CD4-positive, alpha-beta T cell treated with Interleukin-15 for 4 hours (primary cell): ENCODE measurements at regions not wholly inside any gene's neighbourhood (a gene's known extent, or its start where the extent isn't known, plus 50 kb on each side); places are given as distances from the start of the nearest gene placed in this dataset.
A peak's percentile ranks its signal among the peaks of the same experiment; 100 is the strongest.
"Not testable (repeated sequence)": the region's sequence is repeated elsewhere in the genome, so short reads cannot be mapped to it uniquely, and the experiment has no call there.

Experiments
- DNase-seq: peaks from one replicate; pipeline ENCODE4 v3.0.0-alpha.2; 2020; ENCODE audit warnings: low spot score

DNA sequence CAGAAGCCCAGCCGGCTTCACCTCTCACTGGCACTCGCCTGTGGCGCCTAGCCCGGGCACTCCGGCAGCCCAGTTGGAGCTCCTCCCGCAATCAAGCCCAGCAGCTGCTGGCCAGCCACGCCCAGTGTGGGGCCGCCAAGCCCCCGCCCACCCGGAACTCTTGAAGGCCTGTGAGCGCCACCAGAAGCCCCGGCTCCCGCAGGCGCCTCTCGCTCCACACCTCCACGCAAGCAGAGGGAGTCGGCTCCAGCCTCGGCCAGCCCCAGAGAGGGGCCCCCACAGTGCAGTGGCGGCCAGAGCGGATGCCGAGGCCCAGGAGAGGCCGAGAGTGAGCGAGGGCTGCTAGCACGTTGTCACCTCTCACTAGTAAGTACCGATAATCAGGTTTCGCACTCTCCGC lies 240.7 kb downstream of the TFEC start:
- DNase-seq, result no peak

- not testable (repeated sequence) for DNase-seq
Observed at GRCh38 chr7:115789473-115789872, 241.1 kb downstream of the TFEC start.

DNA sequence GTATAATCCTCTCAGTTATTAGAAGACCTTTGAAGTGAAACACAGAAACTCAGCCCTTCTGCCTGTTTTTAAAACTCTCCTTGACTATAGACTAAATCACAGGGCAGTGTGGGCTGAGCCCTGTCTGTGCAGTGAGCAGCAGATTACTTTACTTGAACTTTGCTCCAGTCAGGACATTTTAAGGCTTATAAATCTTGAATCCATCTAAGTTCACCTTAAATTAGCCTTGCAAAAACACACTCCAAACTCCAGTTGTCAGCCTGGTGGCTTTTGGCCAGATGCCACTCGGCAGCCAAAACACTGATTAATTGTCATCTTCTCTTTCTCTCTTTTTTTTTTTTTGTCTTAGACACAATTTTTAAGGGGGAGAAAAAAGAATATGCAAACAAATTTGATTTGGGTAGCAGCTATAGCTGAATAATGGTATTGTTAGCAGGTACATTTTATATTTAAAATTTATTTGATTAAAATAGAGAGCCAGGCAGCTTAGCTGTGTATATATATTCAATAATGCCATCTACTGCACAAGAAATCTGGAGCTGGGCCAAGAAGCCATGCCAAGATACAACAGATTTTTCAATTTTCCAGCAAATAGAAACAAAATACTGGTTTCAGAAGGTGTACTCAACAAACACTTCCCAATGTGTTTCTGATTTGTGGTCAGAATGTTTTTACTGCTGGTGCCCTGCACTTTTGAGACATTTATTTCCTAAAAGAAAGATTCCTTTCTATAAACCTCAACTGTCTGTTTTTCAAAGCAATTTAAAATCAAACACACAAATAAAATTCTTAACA lies 247.7 kb downstream of the TFEC start:
- DNase-seq, result no peak

- no peak for DNase-seq
Observed at GRCh38 chr7:115779561-115779960, 251.0 kb downstream of the TFEC start.

DNA sequence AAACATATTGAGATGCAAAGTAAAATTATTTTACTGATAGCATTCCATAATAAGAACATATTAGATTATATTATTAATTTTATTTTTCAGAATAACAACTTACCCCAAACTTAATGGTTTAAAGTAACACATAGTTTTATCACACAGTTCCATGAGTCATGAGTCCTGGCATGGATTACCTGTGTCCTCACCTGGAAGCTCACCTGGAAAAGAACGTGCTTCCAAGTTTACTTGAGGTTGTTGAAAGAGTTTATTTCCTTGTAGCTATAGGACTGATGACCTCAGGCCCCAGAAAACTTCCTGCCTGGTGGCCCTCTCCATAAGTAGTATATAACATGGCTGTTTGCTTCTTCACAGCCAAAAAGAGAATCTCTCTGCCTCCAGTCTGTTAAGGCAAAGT lies 254.6 kb downstream of the TFEC start:
- no peak for DNase-seq

GRCh38 chr7:115763347-115763746 lies 267.2 kb downstream of the TFEC start:
- no peak for DNase-seq

DNA sequence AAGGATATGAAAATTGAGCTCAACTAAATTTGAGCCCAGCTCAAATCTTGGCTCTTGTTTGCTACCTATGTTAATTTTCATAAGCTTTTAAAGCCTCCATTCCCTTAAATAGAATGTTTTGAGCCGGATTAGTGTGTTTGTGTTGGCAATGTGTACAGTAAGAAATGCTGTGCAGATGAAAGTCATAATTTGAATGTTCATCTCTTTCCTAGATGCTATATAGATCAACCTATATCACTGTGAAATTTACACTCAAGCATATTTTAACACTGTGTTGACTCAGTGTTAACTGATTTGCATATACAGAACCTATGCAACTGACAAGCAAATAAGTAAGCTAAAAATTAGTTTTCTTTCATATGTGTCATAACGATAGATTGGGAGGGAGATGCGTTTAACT lies 272.5 kb downstream of the TFEC start:
- no peak for DNase-seq

DNA sequence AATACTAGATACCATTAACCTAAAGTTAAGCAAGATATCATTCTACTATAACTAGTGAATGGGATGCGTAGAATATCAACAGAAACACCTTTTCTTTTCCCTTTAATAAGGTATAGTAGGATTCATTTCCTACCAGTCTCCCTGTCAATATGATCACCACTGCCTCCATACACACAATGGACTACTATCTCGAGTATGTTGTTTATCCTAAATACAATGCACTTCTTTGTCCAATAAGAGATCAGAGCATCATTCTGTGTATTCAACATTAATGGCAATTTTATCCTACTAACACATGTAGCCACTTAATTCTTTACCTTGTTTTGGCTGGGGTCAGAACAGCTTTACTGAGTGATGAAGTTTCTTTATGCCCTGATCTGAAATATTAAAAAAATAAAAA lies 276.3 kb downstream of the TFEC start:
- no peak for DNase-seq

DNA sequence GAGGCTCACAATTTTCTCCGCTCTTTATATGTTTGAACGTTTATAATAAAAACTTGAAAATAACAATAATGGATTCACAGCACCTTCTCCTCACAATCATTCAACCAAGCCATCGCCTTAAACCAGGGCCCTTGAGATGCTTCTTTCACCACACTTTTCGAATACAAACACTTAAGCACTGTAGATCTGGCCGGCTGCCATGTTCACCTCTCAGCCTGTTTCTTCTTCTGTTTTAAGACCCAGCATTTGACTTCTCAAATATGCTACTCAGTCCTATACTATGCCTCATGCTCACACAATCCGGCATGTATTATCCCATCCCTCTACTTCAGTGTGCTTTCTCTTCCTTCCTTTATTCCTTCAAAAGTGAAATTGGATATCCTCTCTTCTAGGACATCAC lies 280.6 kb downstream of the TFEC start:
- DNase-seq, result no peak

- DNase-seq, result peak; percentile 6
Observed at GRCh38 chr7:115748123-115748738, 282.3 kb downstream of the TFEC start.

- DNase-seq, result no peak
Observed at GRCh38 chr7:115747174-115747573, 283.4 kb downstream of the TFEC start.

DNA sequence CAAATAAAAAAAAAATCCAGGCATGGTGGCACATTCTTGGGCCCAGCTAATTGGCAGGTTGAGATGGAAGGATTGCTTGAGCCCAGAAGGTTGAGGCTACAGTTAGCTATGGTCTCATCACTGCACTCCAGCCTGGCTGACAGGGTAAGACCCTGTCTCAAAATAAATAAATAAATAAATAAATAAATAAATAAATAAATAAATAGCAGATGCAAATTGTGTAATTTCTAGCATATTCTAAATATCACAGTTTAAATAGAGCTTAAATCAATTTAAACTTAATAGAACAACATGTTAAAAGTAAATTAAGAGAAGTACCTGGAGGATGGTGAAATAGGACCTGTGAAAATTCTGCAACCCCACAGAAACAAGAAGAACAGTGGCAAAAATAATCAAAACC lies 290.5 kb downstream of the TFEC start:
- DNase-seq, result no peak

DNA sequence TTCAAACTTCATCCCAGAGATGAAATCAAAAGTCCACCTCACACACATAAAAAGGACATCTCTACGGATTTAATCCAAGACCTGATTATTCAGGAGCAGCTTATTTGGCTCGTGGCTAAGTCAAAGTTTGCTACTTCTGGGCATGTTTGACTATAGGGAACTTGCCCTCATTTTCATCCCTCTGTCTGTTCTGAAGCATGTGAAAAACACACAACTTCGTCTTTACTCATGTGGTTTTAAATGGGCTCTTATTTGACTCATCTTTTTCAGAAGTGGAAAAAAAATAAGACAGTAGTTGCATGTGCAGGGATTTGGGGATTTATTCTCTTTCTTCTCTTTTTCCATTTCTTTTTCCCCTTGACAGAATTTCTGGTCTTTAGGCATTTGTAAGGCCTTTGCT lies 295.9 kb downstream of the TFEC start:
- DNase-seq, result no peak

DNA sequence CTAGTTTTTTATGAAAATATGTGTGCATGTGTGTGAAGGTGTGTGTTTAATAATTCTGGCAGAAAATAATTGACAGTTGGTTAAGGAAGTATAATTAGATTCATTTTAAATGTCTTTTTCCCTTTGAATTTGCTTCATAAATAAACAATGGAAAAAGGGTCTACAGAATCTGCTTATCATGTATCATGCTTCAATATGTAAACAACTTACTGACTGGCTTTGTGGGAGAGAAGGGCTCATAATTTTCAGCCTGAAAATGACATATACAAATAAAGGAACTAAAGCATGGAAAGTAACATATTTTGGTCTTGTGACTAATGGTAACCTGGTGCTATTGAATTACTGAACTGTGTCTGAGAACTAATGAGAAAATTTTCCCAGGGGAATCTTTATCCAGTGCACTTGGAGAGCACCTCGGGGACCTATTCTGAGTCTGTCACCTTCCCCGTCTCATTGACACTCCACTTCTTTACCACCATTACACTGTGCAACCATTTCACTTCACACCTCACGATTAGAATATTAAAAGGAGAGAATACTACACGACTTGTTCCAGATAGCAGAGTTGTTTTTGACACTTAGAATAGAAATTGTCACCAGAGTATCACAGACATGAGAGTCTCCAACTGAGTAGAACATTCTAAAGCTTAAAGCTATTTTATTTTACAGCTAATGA lies 298.6 kb downstream of the TFEC start:
- DNase-seq, result no peak

DNA sequence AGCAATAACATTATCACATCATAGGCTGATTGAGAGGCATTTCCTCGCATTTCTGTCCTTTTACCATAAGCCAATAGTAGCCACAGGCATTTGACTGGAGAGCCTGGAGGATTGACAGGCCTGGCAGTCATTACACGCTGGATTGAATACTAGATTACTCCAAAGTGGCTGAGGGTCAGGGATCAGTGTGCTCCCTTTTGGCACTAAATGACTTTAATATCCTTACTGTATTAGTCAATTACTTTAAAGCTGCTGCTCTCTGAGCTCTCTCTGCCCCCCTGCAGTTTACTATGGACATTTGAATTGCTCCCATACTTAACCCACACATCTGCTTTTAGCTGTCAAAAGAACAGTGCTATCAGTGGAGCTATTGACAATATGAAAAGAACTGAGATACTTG lies 302.0 kb downstream of the TFEC start:
- DNase-seq, result no peak

- DNase-seq, result no peak
Observed at GRCh38 chr7:115724400-115725056, 306.0 kb downstream of the TFEC start.

GRCh38 chr7:115722302-115722977 lies 308.1 kb downstream of the TFEC start:
- DNase-seq, result peak; percentile 9

GRCh38 chr7:115721293-115722217 lies 309.0 kb downstream of the TFEC start:
- DNase-seq, result no peak

- no peak for DNase-seq
Observed at GRCh38 chr7:115719963-115720362, 310.6 kb downstream of the TFEC start.

- DNase-seq, result no peak
Observed at GRCh38 chr7:115709664-115710063, 320.9 kb downstream of the TFEC start.

DNA sequence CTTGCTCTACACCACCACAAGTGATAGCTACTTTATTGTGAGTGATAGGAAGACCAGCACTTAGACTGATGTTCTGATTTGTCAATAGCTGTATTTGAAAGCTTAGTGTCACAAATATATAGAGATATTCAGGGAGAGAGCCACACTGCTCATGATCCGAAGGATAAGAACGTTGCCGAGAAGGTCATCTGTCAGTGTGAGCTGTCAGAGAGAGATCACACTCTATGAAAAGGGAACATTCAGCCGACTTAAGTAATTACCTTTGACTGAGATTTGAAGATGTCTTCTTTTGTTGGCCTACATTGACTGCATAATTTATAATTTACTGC lies 322.6 kb downstream of the TFEC start:
- DNase-seq, result no peak
